Fibroblast of pulmonary artery (primary cell): ENCODE measurements at regions not wholly inside any gene's neighbourhood (a gene's known extent, or its start where the extent isn't known, plus 50 kb on each side); places are given as distances from the start of the nearest gene placed in this dataset.

Source experiments
- DNase-seq: peaks from one replicate; pipeline ENCODE4 v3.0.0-alpha.2; 2010; ENCODE audit warnings: low read depth
- H3K4me3 ChIP-seq: replicated peaks from 2 replicates; pipeline ENCODE4 v1.5.1; 2011; ENCODE audit warnings: low read depth, mild to moderate bottlenecking, control low read depth, low read length, moderate library complexity
- TF ChIP-seq, protein P1 (sequence below): IDR thresholded peaks from 2 replicates; pipeline ENCODE4 v1.5.1; 2011; ENCODE audit warnings: mild to moderate bottlenecking, control low read depth, low read length, inconsistent platforms; ENCODE audit errors: missing control alignments

DNA sequence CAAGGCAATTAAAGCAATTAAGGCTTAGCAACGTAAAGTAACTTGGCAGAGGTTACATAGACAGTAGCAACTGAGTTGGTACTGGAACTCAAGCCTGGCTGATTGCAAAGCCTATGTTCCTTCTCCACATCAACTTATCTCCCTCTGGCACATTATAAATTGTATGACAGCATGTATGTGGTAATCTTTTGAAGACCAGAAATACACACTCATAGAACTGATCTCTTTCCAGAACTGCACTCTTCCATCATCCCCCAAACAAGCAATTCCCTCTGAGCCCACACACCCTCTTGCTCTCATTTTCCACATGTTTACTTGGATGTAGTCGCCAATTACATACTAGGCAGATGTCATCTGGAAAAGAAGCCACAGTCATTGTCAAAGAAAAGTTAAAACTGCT, 502.2 kb downstream of the PLPP3 start:
- DNase-seq = no peak
- TF ChIP-seq, protein P1, sequence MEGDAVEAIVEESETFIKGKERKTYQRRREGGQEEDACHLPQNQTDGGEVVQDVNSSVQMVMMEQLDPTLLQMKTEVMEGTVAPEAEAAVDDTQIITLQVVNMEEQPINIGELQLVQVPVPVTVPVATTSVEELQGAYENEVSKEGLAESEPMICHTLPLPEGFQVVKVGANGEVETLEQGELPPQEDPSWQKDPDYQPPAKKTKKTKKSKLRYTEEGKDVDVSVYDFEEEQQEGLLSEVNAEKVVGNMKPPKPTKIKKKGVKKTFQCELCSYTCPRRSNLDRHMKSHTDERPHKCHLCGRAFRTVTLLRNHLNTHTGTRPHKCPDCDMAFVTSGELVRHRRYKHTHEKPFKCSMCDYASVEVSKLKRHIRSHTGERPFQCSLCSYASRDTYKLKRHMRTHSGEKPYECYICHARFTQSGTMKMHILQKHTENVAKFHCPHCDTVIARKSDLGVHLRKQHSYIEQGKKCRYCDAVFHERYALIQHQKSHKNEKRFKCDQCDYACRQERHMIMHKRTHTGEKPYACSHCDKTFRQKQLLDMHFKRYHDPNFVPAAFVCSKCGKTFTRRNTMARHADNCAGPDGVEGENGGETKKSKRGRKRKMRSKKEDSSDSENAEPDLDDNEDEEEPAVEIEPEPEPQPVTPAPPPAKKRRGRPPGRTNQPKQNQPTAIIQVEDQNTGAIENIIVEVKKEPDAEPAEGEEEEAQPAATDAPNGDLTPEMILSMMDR = no peak
- no peak overlapping the region for H3K4me3 ChIP-seq

- no peak overlapping the region for H3K4me3 ChIP-seq
- DNase-seq = peak; percentile 91
- TF ChIP-seq, protein P1 = no peak
These were observed 505.2 kb downstream of the PLPP3 start for GRCh38 chr1:56074007-56074651.

DNA sequence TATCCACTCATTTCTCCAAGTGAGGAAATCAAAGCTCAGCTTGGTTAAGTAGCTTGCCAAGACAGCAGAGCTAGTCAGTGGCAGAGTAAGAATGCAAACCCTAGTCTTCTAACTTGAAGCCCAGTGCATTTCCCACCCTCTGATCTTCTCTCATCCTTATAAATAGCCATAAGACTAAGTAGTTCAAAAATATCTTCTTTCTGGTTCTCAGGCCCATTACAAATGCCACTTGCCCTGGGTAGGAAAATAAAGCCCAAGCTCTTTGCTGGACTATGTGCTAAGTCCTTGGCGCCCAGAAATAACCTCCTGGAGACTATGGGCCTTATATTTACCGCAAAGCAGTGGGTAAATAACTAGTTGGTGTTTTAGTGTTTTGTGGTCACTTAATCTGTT, 505.8 kb downstream of the PLPP3 start:
- DNase-seq = no peak
- no peak overlapping the region for H3K4me3 ChIP-seq
- TF ChIP-seq, protein P1 = no peak

GRCh38 chr1:56073206-56073605, 506.2 kb downstream of the PLPP3 start:
- TF ChIP-seq, protein P1 = no peak
- no peak overlapping the region for H3K4me3 ChIP-seq
- DNase-seq = no peak

DNA sequence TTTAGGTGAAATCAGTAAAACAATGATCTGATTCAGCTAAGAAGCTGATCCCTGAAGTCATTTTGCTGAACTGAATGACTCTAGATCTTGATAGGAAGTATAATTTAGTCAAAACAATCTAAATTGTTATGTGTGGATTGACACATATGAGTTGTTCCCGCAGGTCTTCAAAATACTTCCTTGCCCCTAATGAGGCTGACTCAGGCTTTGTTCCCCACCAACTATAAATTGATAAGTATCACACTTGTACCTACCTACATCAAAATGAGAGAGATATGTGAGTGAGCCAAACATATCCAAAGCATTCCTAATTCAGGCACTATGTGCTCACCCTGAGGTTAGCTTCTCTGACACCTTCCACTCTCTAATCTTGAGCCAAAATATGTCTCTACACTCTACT, 507.1 kb downstream of the PLPP3 start:
- DNase-seq = no peak
- TF ChIP-seq, protein P1 = no peak
- no peak overlapping the region for H3K4me3 ChIP-seq

DNA sequence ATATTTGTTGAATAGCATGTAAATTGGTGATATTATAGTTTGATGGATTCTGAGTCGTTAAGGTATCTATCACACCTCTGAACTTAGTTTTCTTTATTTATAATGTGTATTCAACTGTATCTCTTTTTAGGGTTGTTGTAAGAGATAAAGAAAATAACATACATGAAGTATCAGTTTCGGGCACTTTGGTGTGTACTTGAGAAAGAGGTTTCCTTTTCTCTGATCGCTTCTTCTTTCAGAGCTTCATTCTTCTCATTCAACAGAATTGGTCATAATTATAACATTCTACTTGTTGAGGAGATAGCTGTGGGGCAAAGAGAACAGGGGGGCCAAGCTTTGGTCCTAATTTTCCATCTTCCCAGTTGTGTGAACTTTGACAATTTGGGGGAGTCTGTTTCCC, 508.0 kb downstream of the PLPP3 start:
- TF ChIP-seq, protein P1 = no peak
- no peak overlapping the region for H3K4me3 ChIP-seq
- DNase-seq = no peak

- no peak for DNase-seq
- no peak overlapping the region for H3K4me3 ChIP-seq
- TF ChIP-seq, protein P1 = no peak
These were observed 508.8 kb downstream of the PLPP3 start for GRCh38 chr1:56070601-56071000.
